Caki2 (cell line): ENCODE measurements at regions not wholly inside any gene's neighbourhood (a gene's known extent, or its start where the extent isn't known, plus 50 kb on each side); places are given as distances from the start of the nearest gene placed in this dataset.
"Not testable (repeated sequence)": the region's sequence is repeated elsewhere in the genome, so short reads cannot be mapped to it uniquely, and the experiment has no call there.

Experiments
- DNase-seq: peaks from one replicate; pipeline ENCODE4 v3.0.0-alpha.2; 2015; ENCODE audit warnings: low read depth
- in situ Hi-C: cut with HindIII; loops from 2 replicates; pipeline ENCODE4 v1.10.0; 2016; ENCODE audit warnings: low sequenced_read_pairs, low pct_unique_long_range_greater_than_20kb, mixed read lengths

DNA sequence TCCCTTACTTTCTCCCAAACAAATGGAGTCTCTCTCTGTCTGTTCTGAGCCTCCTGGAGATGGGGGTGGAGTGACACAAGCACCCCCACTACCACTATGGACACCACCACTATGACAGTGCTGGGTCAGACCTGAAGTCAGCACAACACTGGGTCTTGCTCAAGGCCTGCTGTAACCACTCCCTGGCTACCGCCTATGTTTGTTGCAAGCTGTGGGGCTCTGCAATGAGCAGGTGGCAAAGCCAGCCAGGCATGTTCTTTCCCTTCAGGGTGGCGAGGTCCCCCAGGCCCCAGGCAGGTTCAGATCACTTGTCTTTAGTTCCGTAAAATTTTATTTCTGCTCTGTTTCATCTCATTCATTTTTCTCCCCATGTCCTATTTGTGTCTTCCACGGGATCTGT lies 349.8 kb downstream of the TMEM121 start:
- DNase-seq, result no peak
- in situ Hi-C loops, result no loop called here

DNA sequence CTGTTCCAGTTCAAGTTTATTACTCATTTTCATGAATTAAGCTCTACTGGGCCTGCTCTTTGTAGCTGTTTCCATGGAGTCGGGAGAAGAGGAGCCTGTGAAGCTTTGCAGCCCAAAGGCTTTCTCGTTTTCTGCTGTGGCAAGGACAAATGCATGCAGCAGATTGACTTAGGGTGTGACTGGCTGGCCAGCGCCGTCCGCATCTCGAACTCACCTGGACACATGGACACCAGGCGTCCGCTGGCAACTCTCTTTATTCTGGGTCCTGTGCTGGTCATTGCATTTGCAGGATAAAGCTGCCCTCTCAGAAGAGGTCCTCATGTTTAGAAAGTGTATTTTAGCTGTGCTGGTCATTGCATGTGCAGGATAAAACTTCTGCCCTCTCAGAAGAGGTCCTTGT lies 350.4 kb downstream of the TMEM121 start:
- in situ Hi-C loops, result no loop called here
- DNase-seq, result no peak

DNA sequence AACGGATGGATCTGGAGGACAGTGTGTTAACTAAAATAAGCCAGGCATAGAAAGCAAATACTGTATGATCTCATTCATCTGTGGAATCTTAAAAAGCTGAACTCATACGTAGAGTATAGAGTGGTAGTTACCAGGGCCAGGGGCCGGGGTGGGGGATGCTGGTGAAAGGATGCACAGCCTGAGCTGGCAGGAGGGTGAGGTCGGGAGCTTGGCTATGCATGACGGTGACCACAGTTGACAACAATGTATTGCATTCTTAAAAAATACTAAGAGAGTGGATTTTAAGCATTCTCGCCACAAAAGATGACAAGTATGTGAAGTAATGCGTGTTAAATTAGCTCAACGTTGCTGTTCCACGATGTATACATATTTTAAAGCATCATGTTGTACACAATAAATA lies 351.3 kb downstream of the TMEM121 start:
- DNase-seq, result no peak
- in situ Hi-C loops, result no loop called here

DNA sequence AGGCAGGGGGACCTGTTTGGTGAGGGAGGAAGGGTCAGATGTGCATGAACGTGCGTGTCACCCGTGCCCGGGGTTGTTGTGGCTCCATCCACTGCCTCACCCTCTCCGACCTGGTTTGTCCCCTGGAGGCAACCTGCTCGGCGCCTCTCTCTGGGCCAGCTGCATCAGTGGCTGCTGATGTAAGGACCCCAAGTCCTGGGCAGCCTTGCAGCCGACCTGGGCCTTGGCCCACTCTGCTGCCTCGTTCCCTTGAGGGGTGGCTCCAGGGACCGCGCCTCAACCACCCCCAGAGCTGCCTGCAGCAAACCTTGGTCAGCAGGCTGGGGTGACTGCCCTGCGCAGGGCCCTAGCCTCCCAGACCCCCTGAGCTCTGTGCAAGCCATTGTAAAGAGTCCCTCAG lies 351.7 kb downstream of the TMEM121 start:
- no peak for DNase-seq
- in situ Hi-C loops, result no loop called here

DNA sequence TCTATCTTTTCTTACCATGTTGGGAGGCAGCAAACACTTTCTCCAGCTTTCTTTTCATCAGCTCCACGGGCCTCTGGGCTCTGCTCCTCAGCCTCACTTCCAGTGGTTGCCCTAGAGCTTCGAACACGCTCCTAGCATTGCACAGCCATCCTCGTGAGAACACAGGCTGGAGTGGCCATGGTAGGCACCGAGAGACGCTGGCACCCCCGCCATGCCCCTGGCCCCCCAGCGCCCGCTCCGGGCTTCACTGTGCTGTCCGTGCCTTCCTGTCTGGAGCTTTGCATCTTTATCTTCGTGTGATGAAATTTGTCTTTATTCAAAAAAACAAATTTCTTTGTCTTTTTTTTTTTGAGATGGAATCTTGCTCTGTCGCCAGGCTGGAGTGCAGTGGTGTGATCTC lies 352.2 kb downstream of the TMEM121 start:
- in situ Hi-C loops, result no loop called here
- DNase-seq, result no peak

DNA sequence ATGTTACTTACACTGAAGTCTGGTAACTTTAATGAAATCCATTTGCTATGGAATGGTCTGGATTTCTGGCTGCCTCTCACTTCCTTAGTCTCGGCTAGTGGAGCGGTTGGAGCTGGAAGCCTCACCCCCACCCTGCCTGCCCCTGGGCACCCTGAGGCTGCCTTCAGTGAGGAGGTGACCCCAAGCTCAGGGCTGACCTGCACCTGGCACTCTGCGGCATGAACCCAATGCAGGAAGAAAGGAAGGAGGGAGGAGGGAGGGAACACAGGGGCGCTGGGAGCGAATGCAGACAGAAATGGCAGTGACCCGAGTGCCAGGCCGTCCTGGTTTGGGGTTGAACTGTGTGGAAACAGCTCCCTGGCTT lies 353.1 kb downstream of the TMEM121 start:
- in situ Hi-C loops, result no loop called here
- no peak for DNase-seq

DNA sequence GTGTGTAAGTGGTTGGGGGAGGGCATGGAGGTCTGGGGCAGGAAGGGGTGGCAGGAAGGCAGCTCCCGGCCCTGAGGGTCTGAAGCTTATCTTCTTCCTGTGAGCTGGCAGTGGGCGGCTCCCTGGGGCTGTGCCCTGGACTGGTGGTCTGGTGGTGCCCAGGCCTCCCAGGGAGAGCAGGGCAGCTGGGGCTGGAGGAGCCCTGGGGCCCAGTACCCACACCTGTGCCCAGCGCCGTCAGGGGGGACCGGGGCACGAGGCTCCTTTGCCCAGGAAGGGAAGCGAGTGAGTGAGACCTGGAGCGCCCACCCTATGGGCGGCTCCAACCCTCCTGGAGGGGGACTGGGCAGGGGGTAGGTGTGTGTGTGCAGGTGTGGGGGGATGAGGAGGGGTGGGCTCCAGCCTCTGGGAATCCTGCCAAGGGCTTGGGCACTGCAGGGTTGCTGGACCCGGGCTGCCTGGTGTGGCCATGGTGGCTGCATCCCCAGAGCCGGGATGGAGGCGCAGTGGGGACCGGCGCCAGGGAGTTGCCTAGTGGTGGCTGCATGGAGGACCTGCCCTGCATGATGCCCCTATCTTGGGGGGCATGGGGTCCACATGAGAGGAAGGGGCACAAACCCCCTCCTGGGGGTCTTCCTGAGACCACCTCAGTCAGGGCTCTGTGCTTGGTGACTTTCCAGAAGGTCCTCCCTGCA lies 353.6 kb downstream of the TMEM121 start:
- no peak for DNase-seq
- in situ Hi-C loops, result no loop called here

DNA sequence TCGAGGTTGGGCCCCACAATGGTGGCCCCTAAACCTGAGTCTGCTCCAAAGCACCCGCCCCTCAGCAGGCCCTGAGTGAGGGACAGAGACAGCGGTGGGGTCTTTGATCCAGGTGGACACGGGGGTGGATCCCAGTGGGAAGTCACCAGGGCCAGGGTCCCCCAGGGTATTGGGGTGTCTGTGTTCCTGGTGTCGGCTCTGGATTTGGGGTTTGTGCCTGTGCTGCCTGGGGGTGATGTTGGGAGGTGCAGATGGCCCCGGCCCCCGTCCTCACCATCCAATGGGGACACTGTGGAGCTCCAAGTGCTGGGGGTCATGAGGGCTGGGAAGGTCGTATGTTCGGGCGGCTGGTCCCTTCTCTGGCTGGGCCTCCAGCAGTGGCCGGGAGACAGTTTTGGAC lies 354.2 kb downstream of the TMEM121 start:
- in situ Hi-C loops, result no loop called here
- no peak for DNase-seq

DNA sequence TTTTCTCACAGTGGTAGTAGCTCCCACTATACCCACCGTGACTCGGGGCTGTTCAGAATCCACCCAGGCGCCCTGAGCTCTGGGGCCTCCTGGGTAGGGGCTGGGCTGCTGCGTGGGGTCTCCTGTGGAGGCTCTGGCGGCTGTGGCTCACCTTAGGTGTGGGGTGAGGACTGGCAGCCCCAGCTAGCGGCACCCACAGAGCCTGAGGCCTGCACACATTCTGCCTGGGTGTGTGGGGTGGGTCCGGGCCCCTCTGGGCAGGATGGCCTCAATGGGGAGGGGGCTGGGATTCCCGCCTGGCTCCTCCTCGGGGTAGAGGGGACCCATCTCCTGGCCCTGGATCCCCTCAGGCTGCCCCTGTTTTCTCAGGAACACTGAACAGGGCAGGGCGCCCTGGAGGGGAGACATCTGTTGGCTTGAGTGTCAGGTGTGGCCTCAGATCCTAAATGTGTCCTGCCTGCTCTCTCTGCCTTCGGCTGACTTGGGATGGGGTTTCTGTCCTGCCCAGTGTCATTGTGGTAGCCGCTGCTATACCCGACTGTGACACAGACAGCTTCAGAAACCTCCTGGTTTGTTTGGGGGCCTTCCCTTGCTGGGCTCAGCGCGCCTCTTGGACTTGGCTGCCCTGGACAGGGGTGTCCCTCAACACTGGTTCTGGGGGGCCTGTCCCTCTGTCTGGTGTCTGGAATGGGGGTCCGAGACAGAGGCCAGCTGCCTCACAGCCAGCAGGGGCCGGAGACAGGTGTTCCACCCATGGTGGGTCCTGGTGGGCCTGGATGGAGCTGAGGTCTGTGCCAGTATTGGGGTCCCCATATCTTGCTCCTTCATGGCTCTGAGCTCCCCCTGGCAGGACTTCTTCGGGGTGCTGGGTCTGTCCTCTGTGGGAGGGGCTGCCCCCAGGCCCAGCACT lies 354.9 kb downstream of the TMEM121 start:
- in situ Hi-C loops, result no loop called here
- no peak for DNase-seq

DNA sequence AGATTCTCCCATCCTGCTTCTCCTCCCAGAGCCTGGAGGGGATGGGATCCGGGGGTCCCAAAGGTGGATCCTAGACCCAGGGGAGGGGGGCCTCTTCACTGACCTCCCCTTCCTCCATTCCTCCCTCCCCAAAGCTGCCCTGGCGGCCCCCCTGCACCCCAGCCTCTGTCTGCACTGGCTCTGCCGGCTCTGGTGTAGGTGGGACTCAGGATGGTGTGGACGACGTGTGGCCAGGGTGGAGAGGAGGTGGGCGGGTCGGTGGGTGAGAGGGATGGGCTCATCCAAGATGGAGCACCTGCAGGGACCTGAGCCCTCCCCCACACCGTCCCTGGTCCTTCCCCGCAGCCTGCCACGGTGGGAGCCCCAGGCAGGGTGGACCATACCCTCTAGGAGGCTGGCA lies 355.6 kb downstream of the TMEM121 start:
- in situ Hi-C loops, result not testable (repeated sequence)

DNA sequence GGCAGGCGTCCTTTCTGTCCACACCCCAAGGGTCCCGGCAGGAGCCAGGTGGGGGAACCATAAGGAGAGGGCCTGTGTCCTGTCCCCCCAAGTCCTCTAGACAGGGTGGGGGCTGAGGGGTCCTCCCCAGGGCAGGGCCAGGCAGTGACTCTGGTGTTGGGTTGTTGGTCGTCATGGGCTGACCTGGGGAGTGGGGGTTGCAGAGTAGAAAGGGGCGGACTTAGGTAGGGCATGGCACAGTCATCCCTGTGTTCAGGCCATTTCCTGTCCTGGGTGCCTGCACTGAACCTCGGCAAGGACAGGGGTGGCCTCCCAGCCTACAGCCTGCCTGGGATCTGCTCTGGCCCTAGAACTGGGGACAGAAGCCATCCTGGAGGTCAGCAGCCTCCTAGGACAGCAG lies 356.2 kb downstream of the TMEM121 start:
- in situ Hi-C loops, result no loop called here
- DNase-seq, result no peak

More for the DNA sequence above, 355.6 kb downstream of the TMEM121 start:
- not testable (repeated sequence) for DNase-seq

DNA sequence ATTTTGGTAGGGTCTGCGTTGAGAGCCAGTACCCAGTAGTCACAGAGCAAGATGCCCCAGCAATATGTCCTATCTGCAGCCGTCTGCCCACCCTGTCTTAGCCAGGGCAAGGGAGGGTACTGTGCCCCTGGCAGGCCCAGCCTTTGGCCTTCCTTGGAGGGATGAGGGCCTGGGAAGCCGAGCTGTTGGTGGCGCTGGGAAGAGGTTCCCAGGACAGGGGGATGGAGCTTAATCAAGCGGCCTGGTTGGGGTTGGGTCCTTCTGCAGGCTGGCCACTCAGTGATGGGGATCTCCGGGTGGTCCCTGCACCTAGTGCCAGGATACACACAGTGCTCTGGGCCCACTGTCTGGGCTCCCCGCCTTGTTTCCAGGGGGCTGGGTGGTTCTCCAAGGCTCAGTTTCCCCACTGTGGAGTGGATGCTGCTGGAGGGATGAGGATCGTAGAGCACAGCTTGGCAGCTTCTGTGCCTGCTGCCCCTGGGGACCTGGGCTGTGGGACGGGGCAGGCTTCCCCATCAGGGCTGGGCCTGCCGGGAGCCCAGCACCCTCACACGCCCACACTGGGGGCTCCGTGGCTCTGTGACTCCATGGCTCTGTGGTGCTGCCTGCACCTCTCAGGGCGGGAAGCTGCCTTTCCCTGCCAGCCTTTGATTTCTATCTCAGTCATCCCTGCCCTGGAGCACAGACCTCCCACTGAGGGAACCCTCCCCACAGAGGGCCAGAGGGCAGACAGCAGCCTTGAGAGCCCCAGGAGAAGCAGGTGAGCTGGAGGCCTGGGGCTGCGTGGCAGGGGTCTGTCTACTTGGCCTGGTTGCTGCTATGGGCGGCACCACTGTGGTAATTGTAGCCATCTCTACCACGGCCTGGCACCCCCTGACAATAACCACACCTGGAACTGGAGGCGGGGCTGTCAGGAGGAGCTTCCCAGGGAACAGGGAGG lies 357.0 kb downstream of the TMEM121 start:
- DNase-seq, result no peak
- in situ Hi-C loops, result no loop called here

DNA sequence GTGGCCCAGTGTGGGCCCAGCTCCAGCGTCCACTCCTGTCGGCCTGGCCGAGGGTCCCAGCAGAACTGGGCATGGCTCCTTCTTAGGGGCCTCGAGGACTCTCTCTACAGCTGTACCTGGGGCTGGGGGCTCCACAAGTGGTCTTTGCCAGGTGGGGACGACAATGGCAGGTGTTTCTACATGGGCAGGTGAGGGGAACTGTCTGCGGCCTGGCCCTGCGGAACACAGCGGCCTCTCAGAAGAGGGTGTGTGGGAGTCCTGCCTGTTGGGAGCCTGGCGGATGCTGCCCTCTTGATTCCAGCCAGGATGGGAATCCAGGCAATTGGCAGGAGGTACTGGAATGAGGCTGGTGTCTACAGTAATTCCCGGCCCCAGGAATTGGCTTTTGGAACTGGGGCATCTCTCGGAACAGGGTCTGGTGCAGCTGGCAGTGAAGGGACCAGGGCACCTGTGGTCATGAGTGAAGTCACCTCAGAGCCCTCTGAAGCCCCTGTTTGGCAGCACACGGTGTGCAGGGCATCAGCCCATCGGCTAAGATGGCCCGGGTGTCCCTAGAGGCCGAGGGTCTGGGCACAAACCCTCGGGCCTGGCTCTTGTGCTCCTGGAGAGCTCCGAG lies 357.9 kb downstream of the TMEM121 start:
- DNase-seq, in situ Hi-C loops: not testable (repeated sequence)

DNA sequence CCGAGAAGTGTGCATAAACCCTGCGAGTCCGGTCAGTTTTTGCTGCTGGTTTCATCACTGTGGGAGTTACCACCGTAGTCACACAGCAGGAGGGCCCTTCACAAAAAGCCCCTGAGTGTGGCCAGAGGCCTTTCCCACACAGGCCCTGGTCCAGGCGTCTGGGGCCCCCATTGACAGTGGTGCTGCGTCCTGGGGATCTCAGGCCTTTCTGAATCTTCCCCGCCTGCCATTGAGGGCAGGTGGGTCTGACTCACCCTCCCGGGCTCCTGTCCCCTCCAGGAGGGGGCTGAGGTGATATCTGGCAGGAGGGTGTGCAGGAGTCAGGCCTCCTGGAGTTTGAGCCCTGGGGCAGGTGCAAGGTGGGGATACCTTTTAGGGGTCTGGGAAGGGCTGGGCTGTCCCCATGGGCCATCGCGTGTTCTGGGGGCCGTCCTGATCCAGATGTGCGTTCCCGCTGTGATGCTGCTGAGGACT lies 358.5 kb downstream of the TMEM121 start:
- in situ Hi-C loops, result no loop called here
- no peak for DNase-seq

DNA sequence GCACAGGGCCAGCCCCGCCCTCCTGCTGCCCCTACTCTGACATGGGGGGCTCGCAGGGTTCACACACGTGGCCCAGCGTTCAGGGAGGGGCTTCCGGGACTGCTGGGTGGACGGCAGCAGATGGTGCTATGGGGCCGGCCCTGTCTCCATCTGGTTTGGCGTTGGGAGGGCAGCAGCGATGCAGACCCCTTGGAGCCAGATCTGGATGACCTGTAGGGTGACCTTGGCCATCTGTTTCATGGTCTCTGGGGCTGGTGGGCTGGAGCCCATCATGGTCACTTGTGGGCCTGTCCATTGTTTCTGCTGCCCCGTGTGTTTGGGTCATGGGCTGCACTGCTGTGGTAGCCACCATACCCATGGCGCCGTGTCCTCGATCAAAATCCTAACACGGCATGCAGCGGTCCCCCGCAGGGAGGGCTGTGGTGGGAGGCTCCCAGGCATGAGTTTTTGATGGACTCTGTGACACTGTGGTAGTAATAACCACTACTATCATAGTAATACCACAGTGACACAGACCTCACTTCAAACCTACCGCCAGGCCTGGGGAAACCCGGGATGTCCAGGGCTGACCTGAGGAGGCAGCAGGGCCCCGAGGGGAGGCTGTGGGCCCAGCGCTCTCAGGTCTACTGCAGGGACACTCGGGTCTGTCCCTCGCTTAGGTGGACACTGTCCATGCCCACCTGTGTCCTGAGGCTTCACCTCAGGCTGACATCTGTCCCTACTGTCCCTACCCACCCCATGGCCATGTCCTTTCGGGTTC lies 359.4 kb downstream of the TMEM121 start:
- no peak for DNase-seq
- in situ Hi-C loops, result no loop called here

DNA sequence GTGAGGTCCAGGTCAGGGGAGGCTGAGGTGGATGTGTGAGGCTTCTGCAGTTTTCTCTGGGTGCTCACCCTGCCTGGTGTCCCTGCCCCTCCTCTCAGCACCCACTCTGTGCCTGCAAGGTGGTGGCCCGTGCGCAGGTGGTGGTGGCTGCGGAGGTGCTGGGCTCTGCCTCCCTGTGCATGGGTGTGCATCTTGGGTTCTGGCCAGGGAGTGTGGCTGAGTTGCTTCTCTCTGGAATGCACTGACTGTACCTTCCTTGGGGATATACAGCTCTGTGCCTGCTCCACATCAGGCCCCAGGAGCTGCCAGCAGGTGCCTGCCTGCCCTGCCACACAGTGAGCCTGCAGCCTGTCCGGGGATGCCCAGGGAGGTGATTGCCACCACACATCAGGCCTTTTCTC lies 360.4 kb downstream of the TMEM121 start:
- DNase-seq, in situ Hi-C loops: not testable (repeated sequence)

DNA sequence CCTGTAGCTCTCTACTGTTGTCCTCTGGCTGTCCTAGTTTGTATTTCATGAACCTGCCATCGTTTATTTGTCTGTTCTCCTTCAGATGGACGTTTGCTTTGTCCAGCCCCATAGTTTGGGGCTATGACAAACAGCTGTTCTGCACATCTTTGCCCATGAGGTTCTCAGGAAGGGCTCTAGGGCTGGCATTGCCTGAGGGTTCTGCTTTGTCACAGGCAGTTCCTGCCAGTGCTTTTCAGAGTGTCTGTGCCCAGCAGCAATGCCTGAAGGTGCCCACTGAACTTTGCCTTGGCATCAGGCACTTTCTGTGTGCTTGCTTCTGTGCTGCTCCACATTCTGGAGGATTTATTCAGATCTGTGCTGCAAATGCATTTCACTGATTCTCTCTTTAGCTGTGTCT lies 361.3 kb downstream of the TMEM121 start:
- DNase-seq, result no peak
- in situ Hi-C loops, result no loop called here

DNA sequence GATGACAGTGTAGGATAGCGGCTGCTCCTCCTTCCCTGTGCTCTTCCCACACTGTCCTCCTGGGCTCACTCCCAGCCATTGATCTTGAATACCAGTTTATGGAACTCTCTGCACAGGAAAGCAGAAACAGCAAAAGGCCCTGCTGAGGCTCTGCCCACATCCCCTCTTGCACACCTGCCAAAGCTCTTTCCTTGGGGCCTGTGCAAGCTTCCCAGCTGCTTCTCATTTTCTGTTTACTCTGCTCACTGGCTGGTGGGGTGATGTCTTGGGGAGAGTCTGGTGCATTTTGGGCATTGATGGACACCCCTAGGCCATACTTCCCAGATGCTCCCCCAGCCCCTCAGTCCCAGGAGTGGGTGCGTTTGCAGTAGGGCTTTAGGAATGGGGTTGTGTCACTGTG lies 361.8 kb downstream of the TMEM121 start:
- in situ Hi-C loops, result no loop called here
- no peak for DNase-seq
